ENCODE measurements at regions not wholly inside any gene's neighbourhood (a gene's known extent, or its start where the extent isn't known, plus 50 kb on each side); places are given as distances from the start of the nearest gene placed in this dataset.

DNA sequence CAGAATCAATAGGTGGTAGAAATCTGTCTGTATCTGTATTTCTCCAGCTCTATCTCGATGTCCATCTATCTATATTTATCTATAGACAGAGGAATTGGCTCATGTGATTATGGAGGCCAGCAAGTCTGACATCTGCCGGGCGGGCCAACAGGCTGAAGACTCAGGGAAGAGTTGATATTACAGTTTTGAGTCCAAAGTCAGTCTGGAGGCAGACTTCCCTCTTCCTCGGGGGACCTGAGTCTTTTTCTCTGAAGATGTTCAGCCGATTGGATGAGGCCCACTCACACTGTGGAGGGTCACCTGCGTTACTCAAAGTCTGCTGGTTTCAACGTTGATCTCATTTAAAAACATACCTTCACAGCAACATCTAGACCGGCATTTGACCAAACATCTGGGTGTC, 98.7 kb downstream of the RAMP3 start:
- Histone ChIP-seq H3K27me3 (ENCODE audit: insufficient read depth, low read length) (peaks cover 12% of the 10 kb centered on the region), H2AFZ (ENCODE audit: low read length) (no peak overlapping the region), H3K27ac (ENCODE audit: low read depth, low read length) (no peak overlapping the region), H3K36me3 (ENCODE audit: insufficient read depth, low read length) (no peaks in the 10 kb centered on the region), H3K4me1 (ENCODE audit: insufficient read depth, low read length) (no peaks in the 10 kb centered on the region), H4K20me1 (ENCODE audit: insufficient read depth, low read length) (no peaks in the 10 kb centered on the region), H3K9me3 (ENCODE audit: low read depth, low read length) (no peaks in the 10 kb centered on the region), H3K4me3 (ENCODE audit: insufficient read depth, low read length) (no peak overlapping the region), H3K4me2 (ENCODE audit: insufficient read depth, low read length) (no peak overlapping the region), H3K79me2 (ENCODE audit: insufficient read depth, low read length) (no peaks in the 10 kb centered on the region)
- no peak for DNase-seq (ENCODE audit: insufficient read length, low spot score, missing footprints)
- TF ChIP-seq, protein P1, sequence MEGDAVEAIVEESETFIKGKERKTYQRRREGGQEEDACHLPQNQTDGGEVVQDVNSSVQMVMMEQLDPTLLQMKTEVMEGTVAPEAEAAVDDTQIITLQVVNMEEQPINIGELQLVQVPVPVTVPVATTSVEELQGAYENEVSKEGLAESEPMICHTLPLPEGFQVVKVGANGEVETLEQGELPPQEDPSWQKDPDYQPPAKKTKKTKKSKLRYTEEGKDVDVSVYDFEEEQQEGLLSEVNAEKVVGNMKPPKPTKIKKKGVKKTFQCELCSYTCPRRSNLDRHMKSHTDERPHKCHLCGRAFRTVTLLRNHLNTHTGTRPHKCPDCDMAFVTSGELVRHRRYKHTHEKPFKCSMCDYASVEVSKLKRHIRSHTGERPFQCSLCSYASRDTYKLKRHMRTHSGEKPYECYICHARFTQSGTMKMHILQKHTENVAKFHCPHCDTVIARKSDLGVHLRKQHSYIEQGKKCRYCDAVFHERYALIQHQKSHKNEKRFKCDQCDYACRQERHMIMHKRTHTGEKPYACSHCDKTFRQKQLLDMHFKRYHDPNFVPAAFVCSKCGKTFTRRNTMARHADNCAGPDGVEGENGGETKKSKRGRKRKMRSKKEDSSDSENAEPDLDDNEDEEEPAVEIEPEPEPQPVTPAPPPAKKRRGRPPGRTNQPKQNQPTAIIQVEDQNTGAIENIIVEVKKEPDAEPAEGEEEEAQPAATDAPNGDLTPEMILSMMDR (IDR thresholded peaks at IDR 0.05; ENCODE audit: extremely low read depth, low read depth, low read length), result no peak

DNA sequence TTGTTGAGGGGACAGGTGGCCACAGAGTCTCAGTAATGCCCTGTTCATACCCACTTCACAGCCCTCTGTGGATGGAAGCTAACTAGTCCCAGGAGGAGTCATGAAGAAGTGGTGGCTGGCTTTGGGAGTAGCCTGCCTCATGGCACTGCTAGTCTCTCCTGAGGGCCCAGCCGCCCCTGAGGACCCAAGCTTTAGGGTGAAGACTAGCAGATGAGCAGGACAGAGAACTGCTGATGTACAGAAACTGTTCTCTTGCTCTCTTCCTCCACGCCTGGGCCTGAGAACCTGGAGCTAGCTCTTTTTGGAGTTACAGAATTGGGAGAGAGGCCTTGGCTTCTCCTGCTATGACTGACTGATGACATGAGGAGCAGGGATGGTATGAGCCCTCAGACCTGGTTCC, 99.2 kb downstream of the RAMP3 start:
- TF ChIP-seq, protein P1 (IDR thresholded peaks at IDR 0.05; ENCODE audit: extremely low read depth, low read depth, low read length), result no peak
- Histone ChIP-seq H3K36me3 (ENCODE audit: insufficient read depth, low read length) (no peaks in the 10 kb centered on the region), H3K27ac (ENCODE audit: low read depth, low read length) (no peak overlapping the region), H3K4me1 (ENCODE audit: insufficient read depth, low read length) (no peaks in the 10 kb centered on the region), H3K27me3 (ENCODE audit: insufficient read depth, low read length) (peaks cover 12% of the 10 kb centered on the region), H3K79me2 (ENCODE audit: insufficient read depth, low read length) (no peaks in the 10 kb centered on the region), H4K20me1 (ENCODE audit: insufficient read depth, low read length) (no peaks in the 10 kb centered on the region), H3K4me3 (ENCODE audit: insufficient read depth, low read length) (no peak overlapping the region), H3K4me2 (ENCODE audit: insufficient read depth, low read length) (no peak overlapping the region), H2AFZ (ENCODE audit: low read length) (no peak overlapping the region), H3K9me3 (ENCODE audit: low read depth, low read length) (no peaks in the 10 kb centered on the region)
- DNase-seq (ENCODE audit: insufficient read length, low spot score, missing footprints), result no peak

DNA sequence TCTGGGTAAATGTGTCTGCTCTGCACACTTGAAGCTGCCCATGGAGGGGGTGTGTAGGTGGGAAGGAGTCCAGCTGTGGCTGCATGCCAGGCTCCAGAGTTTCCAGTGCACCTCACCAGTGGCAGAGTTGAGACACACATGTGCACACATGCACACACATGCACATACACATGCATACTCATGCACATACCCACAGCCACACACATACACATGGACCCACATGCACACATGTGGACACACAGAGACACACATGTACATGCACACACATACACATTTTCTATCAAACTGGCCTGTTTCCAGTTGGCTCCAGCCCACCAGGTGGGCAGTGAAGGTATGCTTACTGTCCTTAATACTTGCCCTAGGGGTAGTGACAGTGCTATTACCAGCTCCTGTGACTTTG, 99.7 kb downstream of the RAMP3 start:
- Histone ChIP-seq H3K27me3 (ENCODE audit: insufficient read depth, low read length) (peaks cover 12% of the 10 kb centered on the region), H4K20me1 (ENCODE audit: insufficient read depth, low read length) (no peaks in the 10 kb centered on the region), H3K27ac (ENCODE audit: low read depth, low read length) (no peak overlapping the region), H3K79me2 (ENCODE audit: insufficient read depth, low read length) (no peaks in the 10 kb centered on the region), H2AFZ (ENCODE audit: low read length) (no peak overlapping the region), H3K36me3 (ENCODE audit: insufficient read depth, low read length) (no peaks in the 10 kb centered on the region), H3K4me1 (ENCODE audit: insufficient read depth, low read length) (no peaks in the 10 kb centered on the region), H3K9me3 (ENCODE audit: low read depth, low read length) (no peaks in the 10 kb centered on the region), H3K4me2 (ENCODE audit: insufficient read depth, low read length) (no peak overlapping the region), H3K4me3 (ENCODE audit: insufficient read depth, low read length) (no peak overlapping the region)
- DNase-seq (ENCODE audit: insufficient read length, low spot score, missing footprints), result no peak
- TF ChIP-seq, protein P1 (IDR thresholded peaks at IDR 0.05; ENCODE audit: extremely low read depth, low read depth, low read length), result no peak

DNA sequence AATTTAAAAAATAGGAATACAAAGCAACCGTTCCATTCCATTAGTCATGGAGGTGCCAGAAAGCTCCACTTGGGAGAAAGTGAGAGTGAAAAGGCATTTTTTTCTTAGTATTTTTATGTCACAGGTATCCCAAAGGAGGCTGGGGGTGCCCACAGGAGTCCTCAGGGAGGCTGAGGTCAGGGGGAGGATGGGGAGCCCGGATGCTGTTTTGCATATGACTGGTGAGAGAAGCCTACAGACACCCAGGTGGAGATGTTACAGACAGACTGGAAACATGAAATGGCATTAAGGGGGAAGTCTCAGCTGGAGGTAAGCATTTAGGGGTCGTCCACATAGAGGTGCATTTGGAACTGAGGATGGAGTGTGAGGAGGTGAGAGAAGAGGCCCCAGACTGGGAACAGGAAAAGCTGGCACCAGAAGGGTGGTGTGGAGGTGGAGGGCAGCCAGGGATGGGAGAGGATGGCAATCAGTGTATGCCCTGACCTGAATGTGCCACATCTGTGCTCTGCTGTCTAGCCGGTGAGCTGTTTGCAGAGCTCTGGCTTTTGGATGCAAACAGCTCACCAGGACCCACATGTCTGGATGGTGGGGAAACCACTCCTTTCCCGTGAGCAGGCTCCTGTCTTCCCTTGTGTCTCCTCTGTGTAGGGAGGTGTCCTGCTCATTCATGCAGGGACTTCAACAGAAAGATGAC, 101.1 kb downstream of the RAMP3 start:
- H3K79me2 ChIP-seq (ENCODE audit: insufficient read depth, low read length), result no peaks in the 10 kb centered on the region
- H3K27ac ChIP-seq (ENCODE audit: low read depth, low read length), result no peak overlapping the region
- H3K4me1 ChIP-seq (ENCODE audit: insufficient read depth, low read length), result no peaks in the 10 kb centered on the region
- TF ChIP-seq, protein P1 (IDR thresholded peaks at IDR 0.05; ENCODE audit: extremely low read depth, low read depth, low read length), result no peak
- H4K20me1 ChIP-seq (ENCODE audit: insufficient read depth, low read length), result no peaks in the 10 kb centered on the region
- no peak overlapping the region for H3K4me2 ChIP-seq (ENCODE audit: insufficient read depth, low read length)
- H3K27me3 ChIP-seq (ENCODE audit: insufficient read depth, low read length), result peaks cover 6% of the 10 kb centered on the region
- no peak overlapping the region for H3K4me3 ChIP-seq (ENCODE audit: insufficient read depth, low read length)
- no peaks in the 10 kb centered on the region for H3K36me3 ChIP-seq (ENCODE audit: insufficient read depth, low read length)
- no peak overlapping the region for H2AFZ ChIP-seq (ENCODE audit: low read length)
- peak; percentile 69 for DNase-seq (ENCODE audit: insufficient read length, low spot score, missing footprints)
- H3K9me3 ChIP-seq (ENCODE audit: low read depth, low read length), result no peaks in the 10 kb centered on the region
